ENCODE measurements at regions not wholly inside any gene's neighbourhood (a gene's known extent, or its start where the extent isn't known, plus 50 kb on each side); places are given as distances from the start of the nearest gene placed in this dataset.

GRCh38 chr13:39960191-39960590 is 304.7 kb downstream of the COG6 start:
- DNase-seq (ENCODE audit: low read depth in 2 of 2) = no peak
- no peak overlapping the region for H2AFZ ChIP-seq (ENCODE audit: low read length)
- no peaks in the 10 kb centered on the region for H4K20me1 ChIP-seq (ENCODE audit: control insufficient read depth, extremely low read depth, insufficient read depth, low read length)
- H3K4me2 ChIP-seq (ENCODE audit: extremely low read depth, insufficient read depth, low read length) = no peak overlapping the region
- H3K9me3 ChIP-seq (ENCODE audit: control insufficient read depth, insufficient read depth, low read depth, low read length) = no peaks in the 10 kb centered on the region
- no peak overlapping the region for H3K9ac ChIP-seq (ENCODE audit: insufficient read depth, low read length)
- no peaks in the 10 kb centered on the region for H3K4me1 ChIP-seq (ENCODE audit: control insufficient read depth, extremely low read depth, insufficient read depth, low read length)
- H3K79me2 ChIP-seq (ENCODE audit: control insufficient read depth, insufficient read depth, low read length) = no peaks in the 10 kb centered on the region
- TF ChIP-seq EZH2 (IDR thresholded peaks at IDR 0.05; ENCODE audit: low read length, missing control alignments) (no peak), CTCF (conservative IDR thresholded peaks at IDR 0.05 in 1 of 2, IDR thresholded peaks at IDR 0.05 in 1 of 2; ENCODE audit: low read depth in 1 of 2, low read length in 2 of 2) (no peak)
- no peak overlapping the region for H3K4me3 ChIP-seq (replicated peaks in 1 of 4; ENCODE audit: control extremely low read depth in 1 of 4, insufficient read depth in 1 of 4, low read depth in 3 of 4, low read length in 4 of 4)
- H3K36me3 ChIP-seq (ENCODE audit: control insufficient read depth, insufficient read depth, low read length) = no peaks in the 10 kb centered on the region
- H3K27me3 ChIP-seq (ENCODE audit: control insufficient read depth, insufficient read depth, low read length) = no peaks in the 10 kb centered on the region
- H3K27ac ChIP-seq (ENCODE audit: insufficient read depth, low read length) = no peak overlapping the region

- Histone ChIP-seq H3K27me3 (ENCODE audit: control insufficient read depth, insufficient read depth, low read length) (no peaks in the 10 kb centered on the region), H3K27ac (ENCODE audit: insufficient read depth, low read length) (no peak overlapping the region), H3K79me2 (ENCODE audit: control insufficient read depth, insufficient read depth, low read length) (no peaks in the 10 kb centered on the region), H3K36me3 (ENCODE audit: control insufficient read depth, insufficient read depth, low read length) (no peaks in the 10 kb centered on the region), H2AFZ (ENCODE audit: low read length) (no peak overlapping the region), H3K4me2 (ENCODE audit: extremely low read depth, insufficient read depth, low read length) (no peak overlapping the region), H3K9me3 (ENCODE audit: control insufficient read depth, insufficient read depth, low read depth, low read length) (no peaks in the 10 kb centered on the region), H4K20me1 (ENCODE audit: control insufficient read depth, extremely low read depth, insufficient read depth, low read length) (no peaks in the 10 kb centered on the region), H3K4me3 (replicated peaks in 1 of 4; ENCODE audit: control extremely low read depth in 1 of 4, insufficient read depth in 1 of 4, low read depth in 3 of 4, low read length in 4 of 4) (no peak overlapping the region), H3K9ac (ENCODE audit: insufficient read depth, low read length) (no peak overlapping the region), H3K4me1 (ENCODE audit: control insufficient read depth, extremely low read depth, insufficient read depth, low read length) (no peaks in the 10 kb centered on the region)
- TF ChIP-seq EZH2 (IDR thresholded peaks at IDR 0.05; ENCODE audit: low read length, missing control alignments) = no peak
- no peak for TF ChIP-seq CTCF (conservative IDR thresholded peaks at IDR 0.05 in 1 of 2, IDR thresholded peaks at IDR 0.05 in 1 of 2; ENCODE audit: low read depth in 1 of 2, low read length in 2 of 2)
- no peak for DNase-seq (ENCODE audit: low read depth in 2 of 2)
Observed at GRCh38 chr13:39961036-39961435, 305.6 kb downstream of the COG6 start.

- TF ChIP-seq CTCF (conservative IDR thresholded peaks at IDR 0.05 in 1 of 2, IDR thresholded peaks at IDR 0.05 in 1 of 2; ENCODE audit: low read depth in 1 of 2, low read length in 2 of 2) (no peak), EZH2 (IDR thresholded peaks at IDR 0.05; ENCODE audit: low read length, missing control alignments) (no peak)
- no peak overlapping the region for H3K9ac ChIP-seq (ENCODE audit: insufficient read depth, low read length)
- H2AFZ ChIP-seq (ENCODE audit: low read length) = no peak overlapping the region
- H3K36me3 ChIP-seq (ENCODE audit: control insufficient read depth, insufficient read depth, low read length) = no peaks in the 10 kb centered on the region
- no peak overlapping the region for H3K27ac ChIP-seq (ENCODE audit: insufficient read depth, low read length)
- H3K4me3 ChIP-seq (replicated peaks in 1 of 4; ENCODE audit: control extremely low read depth in 1 of 4, insufficient read depth in 1 of 4, low read depth in 3 of 4, low read length in 4 of 4) = no peak overlapping the region
- DNase-seq (ENCODE audit: low read depth in 2 of 2) = no peak
- H3K9me3 ChIP-seq (ENCODE audit: control insufficient read depth, insufficient read depth, low read depth, low read length) = no peaks in the 10 kb centered on the region
- H3K4me2 ChIP-seq (ENCODE audit: extremely low read depth, insufficient read depth, low read length) = no peak overlapping the region
- H4K20me1 ChIP-seq (ENCODE audit: control insufficient read depth, extremely low read depth, insufficient read depth, low read length) = no peaks in the 10 kb centered on the region
- H3K79me2 ChIP-seq (ENCODE audit: control insufficient read depth, insufficient read depth, low read length) = no peaks in the 10 kb centered on the region
- H3K27me3 ChIP-seq (ENCODE audit: control insufficient read depth, insufficient read depth, low read length) = no peaks in the 10 kb centered on the region
- H3K4me1 ChIP-seq (ENCODE audit: control insufficient read depth, extremely low read depth, insufficient read depth, low read length) = no peaks in the 10 kb centered on the region
Observed at GRCh38 chr13:39963612-39964011, 308.1 kb downstream of the COG6 start.

Data from fibroblast of lung (primary cell).